Daoy (cell line): ENCODE measurements at regions not wholly inside any gene's neighbourhood (a gene's known extent, or its start where the extent isn't known, plus 50 kb on each side); places are given as distances from the start of the nearest gene placed in this dataset.
A peak's percentile ranks its signal among the peaks of the same experiment; 100 is the strongest.

ENCODE experiments used
- DNase-seq: peaks from one replicate; pipeline ENCODE4 v3.0.0-alpha.2; 2015; ENCODE audit warnings: low read depth

- DNase-seq = peak; percentile 57
Observed at GRCh38 chr14:25150934-25151790, 101.2 kb upstream of the STXBP6 start.

DNA sequence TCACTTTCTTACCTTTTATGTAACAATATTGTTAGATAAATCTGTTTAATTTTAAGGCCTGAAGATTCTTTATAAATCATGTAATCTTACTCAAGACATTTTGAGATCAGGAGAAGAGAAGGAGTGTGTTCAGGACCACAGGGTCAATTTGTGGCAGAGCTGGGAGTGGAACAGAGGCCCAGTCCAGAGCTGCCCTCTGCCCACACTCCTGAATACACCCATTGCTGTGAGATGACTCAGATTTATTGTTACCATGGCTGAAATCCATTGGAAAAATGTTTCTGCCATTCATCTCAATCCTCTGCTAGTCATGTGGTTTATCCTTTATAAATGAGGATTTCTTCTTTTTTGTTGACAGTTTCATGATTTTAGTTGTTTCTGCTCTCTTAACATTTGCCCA is 100.5 kb upstream of the STXBP6 start:
- no peak for DNase-seq

- DNase-seq = no peak
Observed at GRCh38 chr14:25140411-25140810, 90.5 kb upstream of the STXBP6 start.

DNA sequence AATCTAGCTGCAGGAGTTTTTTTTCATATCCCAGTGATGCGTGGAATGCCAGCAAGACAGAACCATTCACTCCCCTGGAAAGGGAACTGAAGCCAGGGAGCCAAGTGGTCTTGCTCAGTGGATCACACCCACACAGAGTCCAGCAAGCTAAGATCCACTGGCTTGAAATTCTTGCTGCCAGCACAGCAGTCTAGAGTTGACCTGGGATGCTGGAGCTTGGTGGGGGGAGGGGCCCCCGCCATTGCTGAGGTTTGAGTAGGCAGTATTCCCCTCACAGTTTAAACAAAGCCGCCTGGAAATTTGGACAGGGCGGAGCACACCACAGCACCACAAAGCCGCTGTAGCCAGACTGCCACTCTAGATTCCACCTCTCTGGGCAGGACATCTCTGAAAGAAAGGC is 86.9 kb upstream of the STXBP6 start:
- no peak for DNase-seq

DNA sequence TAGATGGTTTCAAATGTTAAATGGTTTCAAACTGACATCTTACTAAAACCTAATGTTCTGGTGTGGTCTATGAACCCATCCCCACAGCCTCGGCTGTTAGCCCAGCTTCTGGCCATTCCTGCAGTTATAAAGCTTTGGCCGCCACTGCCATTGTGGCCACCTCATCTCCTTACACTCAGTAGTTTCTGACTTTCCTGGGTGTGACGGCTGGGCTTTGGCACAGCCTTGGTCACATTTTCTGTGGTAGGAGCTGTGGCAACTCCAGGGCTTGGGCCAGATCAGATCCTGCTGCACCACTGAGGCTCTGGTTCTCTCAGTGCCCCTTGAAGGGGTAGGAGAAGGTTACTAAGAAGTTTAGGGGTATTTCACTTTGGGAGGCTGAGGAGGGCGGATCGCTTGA is 84.2 kb upstream of the STXBP6 start:
- no peak for DNase-seq

DNA sequence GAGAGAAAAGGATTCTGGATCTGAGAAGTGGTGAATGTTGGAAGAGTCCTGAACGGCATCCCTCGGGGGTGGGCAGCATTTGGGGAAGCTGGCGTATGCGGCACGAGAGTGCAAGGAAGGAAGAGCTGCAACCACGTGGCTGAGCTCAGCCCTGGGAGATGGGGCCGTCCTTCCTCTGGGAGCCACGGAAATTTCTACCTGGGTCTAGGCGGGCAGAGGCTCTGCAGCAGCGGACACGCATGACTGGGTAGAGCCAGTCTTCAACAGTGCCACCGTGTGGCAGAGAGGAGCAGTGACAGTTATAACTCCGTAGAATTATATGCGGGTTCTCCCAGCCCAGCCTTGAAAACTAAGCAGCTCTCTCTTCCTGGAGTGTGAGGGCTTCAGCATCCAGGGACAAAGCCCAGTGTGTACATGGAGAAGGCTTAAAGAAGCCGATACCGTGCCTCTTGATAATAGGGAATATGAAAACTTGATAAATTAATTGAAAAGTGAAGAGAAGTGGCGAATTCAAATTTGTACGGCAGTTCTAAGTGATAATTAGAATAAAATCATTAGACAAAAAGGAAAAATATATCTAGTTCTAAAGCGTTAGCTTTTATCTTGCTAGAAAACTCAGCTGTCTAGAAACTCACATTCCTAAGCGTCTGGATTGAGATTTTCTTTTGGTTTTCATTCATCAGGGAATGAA is 82.9 kb upstream of the STXBP6 start:
- DNase-seq = peak; percentile 68

GRCh38 chr14:25132094-25132493 is 82.1 kb upstream of the STXBP6 start:
- DNase-seq = no peak

GRCh38 chr14:25122843-25123242 is 72.9 kb upstream of the STXBP6 start:
- no peak for DNase-seq

DNA sequence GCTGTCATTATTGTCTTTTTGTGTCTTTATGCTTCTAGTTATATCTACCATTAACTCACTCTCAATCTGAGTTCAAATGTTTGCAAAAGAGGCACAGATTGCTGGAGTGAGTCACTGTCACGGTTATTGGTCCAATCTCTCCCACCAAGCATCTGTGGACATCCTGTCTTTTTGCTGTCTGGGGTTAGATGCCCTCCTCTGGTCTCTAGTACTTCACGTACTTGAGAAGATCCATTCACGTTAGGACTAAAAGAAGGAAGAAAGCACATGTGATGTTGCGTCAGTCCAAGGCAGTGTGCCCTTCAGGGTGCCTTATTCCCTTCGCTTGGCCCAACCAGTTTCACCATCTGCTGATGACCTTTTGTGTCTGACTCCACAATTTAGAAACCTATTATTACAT is 72.3 kb upstream of the STXBP6 start:
- DNase-seq = peak; percentile 24

DNA sequence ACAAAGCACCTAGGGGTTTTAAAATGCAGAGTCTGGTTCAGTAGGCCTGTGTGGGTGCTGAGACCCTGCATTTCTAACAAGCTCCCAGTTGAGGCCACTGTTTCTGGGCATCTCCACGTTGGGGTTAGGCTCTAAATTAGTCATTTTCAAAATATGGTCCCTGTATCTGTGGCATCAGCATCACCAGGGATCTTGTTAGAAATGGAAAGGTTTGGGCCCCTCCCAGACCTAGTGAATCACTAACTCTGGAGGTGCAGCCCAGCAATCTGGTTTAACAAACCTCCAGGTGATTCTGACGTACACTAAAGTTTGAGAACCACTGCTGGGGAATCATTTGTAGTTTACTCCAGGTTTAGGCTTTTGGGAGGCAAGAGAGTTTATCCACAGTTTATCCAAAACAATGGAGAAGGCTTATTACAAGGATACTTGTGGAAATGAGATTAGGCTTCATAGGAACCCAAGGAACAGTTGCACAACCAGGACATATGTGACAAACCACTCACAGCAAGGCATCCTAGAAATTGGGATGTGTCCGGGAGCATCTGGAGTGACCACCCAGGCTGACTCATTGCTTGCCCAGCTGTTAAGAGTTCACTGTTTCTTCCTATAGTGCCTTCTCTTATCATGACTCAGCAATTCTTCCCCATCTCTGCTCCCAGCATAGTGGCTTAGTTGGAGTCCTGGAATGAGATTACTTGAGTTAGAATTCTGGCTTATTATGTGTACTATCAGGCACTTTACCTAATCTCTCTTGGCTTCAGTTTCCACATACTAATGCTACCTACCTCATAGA is 71.6 kb upstream of the STXBP6 start:
- DNase-seq = peak; percentile 62

GRCh38 chr14:25120261-25120660 is 70.3 kb upstream of the STXBP6 start:
- no peak for DNase-seq

DNA sequence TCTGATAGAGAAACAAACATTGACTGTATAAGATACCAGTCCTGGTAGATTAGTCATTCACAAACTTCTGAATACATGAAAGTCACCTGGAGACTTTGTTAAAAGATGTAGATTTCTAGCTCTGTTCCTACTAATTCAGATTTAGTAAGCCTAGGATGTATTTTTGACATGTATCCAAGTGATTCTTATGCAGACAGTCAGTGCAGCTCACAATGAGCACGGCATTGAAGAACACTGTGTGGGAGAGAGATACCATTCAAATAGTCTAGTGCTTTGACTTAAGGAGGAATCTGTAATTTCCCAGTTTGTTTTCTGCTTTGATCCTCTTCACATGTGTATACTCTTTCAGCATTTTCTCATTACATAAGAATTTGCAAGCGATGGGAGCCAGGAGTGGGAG is 68.7 kb upstream of the STXBP6 start:
- no peak for DNase-seq

DNA sequence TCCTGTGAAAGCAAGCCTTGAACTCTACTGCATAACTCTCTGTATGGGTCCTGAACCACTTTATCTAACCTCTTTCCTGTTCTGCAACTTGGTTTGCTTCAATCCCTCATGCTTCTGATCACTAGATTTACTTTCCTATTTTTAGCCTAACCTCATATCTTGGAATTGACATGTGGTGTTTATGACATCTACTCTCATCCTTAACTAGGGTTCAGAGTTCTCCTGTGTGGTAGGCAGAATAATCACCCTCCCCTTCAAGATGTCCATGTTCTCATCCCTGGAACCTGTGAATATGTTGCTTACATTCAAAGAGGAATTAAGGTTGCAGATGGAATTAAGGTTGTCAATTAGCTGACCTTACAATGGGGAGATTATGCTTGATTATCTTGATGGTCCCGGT is 67.4 kb upstream of the STXBP6 start:
- no peak for DNase-seq

DNA sequence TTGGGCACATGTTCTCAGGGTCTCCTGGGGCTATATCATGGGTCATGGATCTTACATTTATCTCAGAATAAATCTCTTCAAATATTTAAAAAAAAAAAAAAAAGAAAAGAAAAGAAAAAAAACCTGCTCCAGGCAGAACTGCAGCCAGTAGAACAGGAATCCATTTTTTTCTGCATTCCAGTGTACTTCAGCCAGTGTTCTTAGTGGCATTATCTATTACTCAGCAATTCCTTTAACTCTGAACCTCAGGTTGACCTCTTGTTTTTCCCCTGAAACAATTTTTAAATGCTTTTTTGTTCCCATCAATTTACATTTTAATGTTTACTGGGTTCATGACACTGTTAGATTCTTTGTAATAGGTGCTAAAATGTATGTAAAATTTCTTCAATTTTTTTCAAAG is 66.7 kb upstream of the STXBP6 start:
- DNase-seq = no peak

- DNase-seq = no peak
Observed at GRCh38 chr14:25113394-25113793, 63.4 kb upstream of the STXBP6 start.

GRCh38 chr14:25111061-25111601 is 61.2 kb upstream of the STXBP6 start:
- peak; percentile 71 for DNase-seq

DNA sequence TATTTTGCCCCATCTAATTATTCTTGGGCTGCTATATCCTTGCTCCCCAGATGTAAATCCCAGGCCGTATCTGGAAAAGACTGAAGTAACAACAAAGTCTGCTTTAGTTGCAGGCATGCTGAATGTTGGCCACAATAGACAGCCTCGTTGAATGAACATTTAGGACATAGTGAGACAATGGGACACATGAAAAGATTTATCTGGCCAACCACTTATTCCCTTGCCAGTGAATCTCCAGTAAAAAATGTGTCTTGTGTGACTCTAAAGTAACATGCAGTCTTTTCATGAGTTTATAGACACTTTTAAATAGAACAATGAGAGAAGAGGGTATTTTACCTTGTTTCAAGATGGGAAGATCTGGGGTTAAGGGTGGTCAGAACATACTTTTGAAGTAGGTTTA is 60.2 kb upstream of the STXBP6 start:
- DNase-seq = no peak

- peak; percentile 15 for DNase-seq
Observed at GRCh38 chr14:25108959-25109358, 59.0 kb upstream of the STXBP6 start.

DNA sequence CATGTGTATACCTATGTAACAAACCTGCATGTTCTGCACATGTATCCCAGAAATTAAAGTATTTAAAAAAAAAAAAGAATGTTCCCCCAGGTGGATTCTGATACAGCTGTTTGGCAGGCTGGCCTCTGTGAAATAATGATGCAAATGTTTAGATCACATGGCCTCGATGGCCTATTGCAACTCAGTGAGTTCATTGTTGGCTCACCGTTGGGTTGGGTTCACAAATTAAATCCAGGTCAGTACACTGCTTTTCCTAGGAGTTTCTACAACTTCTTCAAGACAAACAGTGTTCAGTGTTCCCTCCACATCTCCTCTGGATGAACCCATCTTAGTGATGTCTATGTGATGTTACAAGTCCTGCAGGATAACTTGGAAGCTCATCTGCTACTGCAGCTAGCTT is 58.3 kb upstream of the STXBP6 start:
- no peak for DNase-seq

DNA sequence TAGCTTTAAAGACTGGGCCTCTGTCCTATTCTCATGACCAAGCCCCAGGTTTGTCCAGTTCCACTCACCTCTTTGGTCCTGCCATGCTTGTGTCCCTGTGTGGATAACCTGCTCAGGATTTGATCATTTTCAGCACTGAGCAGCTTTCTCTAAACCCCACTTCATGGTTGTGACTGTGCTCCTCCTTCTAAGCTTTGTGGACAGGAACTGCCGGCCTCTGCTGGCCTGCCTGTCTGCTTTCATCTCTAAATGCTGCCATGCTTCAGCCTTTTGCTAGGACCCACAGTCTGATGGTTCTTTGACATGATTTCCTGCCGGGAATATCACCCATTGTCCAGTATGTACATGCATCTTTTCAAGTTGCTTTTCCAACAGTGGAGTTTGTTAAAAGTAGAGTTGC is 53.9 kb upstream of the STXBP6 start:
- no peak for DNase-seq

- no peak for DNase-seq
Observed at GRCh38 chr14:25103271-25103670, 53.3 kb upstream of the STXBP6 start.

DNA sequence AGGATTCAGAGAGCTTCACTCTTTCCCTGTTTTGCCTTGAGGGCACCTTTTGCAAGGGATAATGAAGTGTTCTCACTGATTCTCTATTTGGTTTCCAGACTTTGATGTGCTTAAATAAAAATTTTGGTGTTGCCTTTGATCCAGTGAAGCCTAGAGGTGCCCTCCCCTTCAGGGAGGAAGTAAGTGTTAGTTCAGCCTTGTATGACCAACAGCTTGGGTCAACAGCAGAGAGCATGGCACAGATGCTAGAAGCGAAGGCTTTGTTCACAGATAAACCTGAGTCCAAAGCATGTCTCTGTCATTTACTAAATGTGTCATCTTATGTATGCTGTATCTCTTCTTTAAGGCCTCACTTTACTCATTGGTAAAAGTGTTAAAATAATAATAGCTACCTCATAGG is 52.8 kb upstream of the STXBP6 start:
- no peak for DNase-seq
